BE2C (cell line): ENCODE measurements at regions not wholly inside any gene's neighbourhood (a gene's known extent, or its start where the extent isn't known, plus 50 kb on each side); places are given as distances from the start of the nearest gene placed in this dataset.

Experiments used
- DNase-seq: peaks from one replicate; pipeline ENCODE4 v3.0.0-alpha.2; 2020
- H3K27me3 ChIP-seq: fragments of 250-450 bp; sonication (Bioruptor Pico); 2 replicates; pipeline ENCODE4 v1.5.1; 2020; ENCODE audit warnings: mild to moderate bottlenecking
- H3K36me3 ChIP-seq: fragments of 250-450 bp; sonication (Bioruptor Pico); 2 replicates; pipeline ENCODE4 v1.5.1; 2020; ENCODE audit warnings: mild to moderate bottlenecking
- H3K4me1 ChIP-seq: fragments of 250-450 bp; sonication (Bioruptor Pico); 2 replicates; pipeline ENCODE4 v1.5.1; 2020
- H3K4me3 ChIP-seq: 2 replicates; pipeline ENCODE4 v1.5.1; 2011; ENCODE audit warnings: low read depth, low read length
- H3K9me3 ChIP-seq: fragments of 250-450 bp; sonication (Bioruptor Pico); 2 replicates; pipeline ENCODE4 v1.5.1; 2020
- TF ChIP-seq, protein P1 (sequence below): IDR thresholded peaks from 2 replicates; pipeline ENCODE4 v1.5.1; 2012; ENCODE audit warnings: mild to moderate bottlenecking, low read depth, low read length

DNA sequence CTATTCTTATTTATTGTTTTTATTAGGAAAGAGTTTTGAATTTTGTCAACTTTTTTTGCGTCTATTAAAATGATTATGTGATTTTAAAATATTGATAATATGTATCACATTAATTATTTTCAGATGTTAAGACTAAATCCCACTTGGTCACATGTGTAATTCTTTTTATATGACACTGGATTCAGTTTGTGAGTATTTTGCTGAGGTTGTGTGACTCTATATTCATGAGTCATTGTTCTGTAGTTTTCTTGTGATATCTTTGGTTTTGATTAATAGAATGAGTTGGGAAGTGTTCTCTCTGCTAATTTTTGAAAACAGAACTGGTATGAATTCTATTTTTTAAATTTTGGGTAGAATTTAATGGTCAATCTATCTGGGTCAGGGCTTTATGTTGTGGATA lies 317.9 kb downstream of the ETS1 start:
- no peaks in the 10 kb centered on the region for H3K4me1 ChIP-seq
- TF ChIP-seq, protein P1, sequence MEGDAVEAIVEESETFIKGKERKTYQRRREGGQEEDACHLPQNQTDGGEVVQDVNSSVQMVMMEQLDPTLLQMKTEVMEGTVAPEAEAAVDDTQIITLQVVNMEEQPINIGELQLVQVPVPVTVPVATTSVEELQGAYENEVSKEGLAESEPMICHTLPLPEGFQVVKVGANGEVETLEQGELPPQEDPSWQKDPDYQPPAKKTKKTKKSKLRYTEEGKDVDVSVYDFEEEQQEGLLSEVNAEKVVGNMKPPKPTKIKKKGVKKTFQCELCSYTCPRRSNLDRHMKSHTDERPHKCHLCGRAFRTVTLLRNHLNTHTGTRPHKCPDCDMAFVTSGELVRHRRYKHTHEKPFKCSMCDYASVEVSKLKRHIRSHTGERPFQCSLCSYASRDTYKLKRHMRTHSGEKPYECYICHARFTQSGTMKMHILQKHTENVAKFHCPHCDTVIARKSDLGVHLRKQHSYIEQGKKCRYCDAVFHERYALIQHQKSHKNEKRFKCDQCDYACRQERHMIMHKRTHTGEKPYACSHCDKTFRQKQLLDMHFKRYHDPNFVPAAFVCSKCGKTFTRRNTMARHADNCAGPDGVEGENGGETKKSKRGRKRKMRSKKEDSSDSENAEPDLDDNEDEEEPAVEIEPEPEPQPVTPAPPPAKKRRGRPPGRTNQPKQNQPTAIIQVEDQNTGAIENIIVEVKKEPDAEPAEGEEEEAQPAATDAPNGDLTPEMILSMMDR = no peak
- H3K9me3 ChIP-seq = no peaks in the 10 kb centered on the region
- H3K36me3 ChIP-seq = no peaks in the 10 kb centered on the region
- DNase-seq = no peak
- no peaks in the 10 kb centered on the region for H3K27me3 ChIP-seq
- H3K4me3 ChIP-seq = no peak overlapping the region

DNA sequence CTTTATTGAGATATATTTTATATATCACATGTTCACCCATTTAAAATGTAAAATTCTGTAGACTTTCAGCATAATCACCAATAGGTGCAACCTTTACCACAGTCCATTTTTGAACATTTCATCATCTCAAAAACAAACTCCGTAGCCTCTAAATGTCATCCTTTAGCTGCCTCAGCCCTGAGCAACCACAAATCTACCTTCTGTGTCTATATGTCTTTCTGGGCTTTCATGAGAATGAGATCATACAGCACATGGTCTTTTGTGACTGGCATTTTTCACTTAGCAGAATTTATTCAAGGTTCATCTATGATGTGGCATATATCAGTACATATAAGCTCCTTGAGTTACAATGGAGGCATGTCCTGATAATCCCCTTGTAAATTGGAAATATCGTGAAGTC lies 320.5 kb downstream of the ETS1 start:
- Histone ChIP-seq H3K36me3 (no peaks in the 10 kb centered on the region), H3K27me3 (no peaks in the 10 kb centered on the region), H3K4me1 (no peaks in the 10 kb centered on the region), H3K4me3 (no peak overlapping the region), H3K9me3 (no peaks in the 10 kb centered on the region)
- TF ChIP-seq, protein P1 = no peak
- DNase-seq = no peak

DNA sequence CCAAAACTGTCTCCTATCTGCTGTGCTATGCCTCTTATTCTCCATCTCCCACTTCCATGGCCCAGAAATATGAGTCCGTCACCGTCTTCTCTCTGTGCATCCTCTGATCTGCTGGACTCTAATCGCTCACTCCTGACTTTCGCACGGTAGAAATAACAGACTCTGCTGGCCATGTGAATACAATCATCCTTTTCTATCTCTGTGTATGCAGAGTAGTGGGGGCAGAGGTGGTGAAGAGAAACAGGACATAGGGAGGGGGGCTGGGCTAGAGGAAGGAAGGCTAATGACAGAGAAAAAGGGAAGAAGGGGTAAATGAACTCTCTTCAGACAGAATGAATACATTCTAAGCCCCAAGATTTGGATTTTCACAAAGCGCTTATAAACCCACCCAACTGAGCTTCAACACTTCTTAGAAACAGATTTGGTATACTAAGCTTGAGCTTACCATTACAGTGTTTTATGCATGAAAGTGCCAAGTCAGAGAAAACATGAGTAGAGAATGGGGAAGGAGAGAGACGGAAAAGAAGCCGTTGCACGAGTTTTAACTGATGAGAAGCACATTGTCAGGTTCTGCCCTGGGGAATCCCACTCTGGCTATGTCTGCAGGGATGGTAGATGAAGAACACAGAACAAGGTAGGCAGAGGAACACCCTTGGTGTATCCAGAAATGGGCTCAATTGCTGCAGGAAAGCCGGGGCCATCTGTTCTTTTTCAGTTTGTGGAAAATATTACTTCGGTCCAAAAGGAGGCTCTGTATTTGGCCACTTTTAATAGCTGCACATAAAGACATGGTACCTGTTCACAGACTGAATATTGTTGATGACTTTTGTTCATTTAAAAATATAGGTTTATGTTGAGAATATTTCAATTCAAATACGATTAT lies 324.7 kb downstream of the ETS1 start:
- TF ChIP-seq, protein P1 = no peak
- Histone ChIP-seq H3K9me3 (no peaks in the 10 kb centered on the region), H3K4me3 (no peak overlapping the region), H3K4me1 (no peaks in the 10 kb centered on the region), H3K27me3 (no peaks in the 10 kb centered on the region), H3K36me3 (no peaks in the 10 kb centered on the region)
- no peak for DNase-seq

DNA sequence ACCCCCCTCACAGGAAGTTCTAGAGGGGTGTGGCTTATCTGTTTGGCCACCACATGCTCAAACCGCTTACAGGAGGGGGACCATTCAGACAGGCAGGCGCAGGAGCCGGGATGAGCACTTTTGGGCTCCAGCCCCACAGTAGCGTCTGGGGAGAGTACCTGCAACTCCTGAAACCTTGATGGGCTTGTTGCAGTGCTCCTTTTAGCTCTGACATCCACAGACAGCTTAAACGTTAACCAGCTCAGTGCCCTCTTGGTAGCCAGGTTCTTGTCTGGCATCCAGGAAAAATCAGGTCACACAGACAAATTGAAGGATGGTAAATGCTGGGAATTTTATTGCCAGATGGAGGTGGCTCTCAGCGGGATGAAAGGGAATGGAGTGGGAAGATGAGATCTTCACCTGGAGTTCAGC lies 326.3 kb downstream of the ETS1 start:
- TF ChIP-seq, protein P1 = no peak
- H3K4me1 ChIP-seq = no peaks in the 10 kb centered on the region
- H3K9me3 ChIP-seq = no peaks in the 10 kb centered on the region
- H3K27me3 ChIP-seq = no peaks in the 10 kb centered on the region
- DNase-seq = no peak
- H3K36me3 ChIP-seq = no peaks in the 10 kb centered on the region
- no peak overlapping the region for H3K4me3 ChIP-seq

DNA sequence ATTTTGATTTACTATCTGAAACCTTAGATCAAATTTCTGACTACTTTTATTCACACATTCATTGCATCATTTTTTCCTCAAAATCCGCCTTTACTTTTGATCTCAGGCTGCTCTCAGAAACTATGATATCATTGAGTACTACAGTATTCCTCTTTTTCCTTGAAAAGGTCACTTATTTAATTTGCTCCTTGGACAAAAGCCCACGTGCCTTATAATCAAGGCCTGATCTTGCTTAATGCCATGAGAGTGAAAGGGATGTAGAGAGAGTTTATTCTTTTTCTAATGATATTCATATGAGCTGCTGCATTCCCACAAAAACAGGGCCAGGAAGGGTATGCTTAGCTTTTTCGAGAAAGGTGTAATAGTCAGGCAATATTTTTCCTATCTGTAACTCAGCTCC lies 327.0 kb downstream of the ETS1 start:
- DNase-seq = no peak
- Histone ChIP-seq H3K4me1 (no peaks in the 10 kb centered on the region), H3K27me3 (no peaks in the 10 kb centered on the region), H3K9me3 (no peaks in the 10 kb centered on the region), H3K4me3 (no peak overlapping the region), H3K36me3 (no peaks in the 10 kb centered on the region)
- TF ChIP-seq, protein P1 = no peak

DNA sequence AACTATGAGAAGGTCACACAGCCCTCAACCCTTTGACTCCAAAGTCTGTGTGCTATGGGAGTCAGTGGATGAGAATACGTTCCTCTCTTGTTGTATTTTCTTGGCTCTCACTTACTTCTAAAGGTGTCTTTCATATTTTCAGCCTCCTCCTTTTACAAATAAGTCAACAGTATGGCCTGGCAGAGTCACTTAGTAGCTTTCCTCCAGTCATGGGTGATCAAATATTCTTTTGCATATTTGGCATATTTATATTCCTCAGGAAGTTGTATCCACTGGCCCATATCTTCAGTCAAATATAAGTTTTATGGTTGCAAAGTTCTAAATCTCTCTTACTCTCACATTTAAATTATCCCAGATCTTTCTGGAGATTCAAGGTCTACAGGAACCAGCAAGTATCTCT lies 327.5 kb downstream of the ETS1 start:
- TF ChIP-seq, protein P1 = no peak
- Histone ChIP-seq H3K9me3 (no peaks in the 10 kb centered on the region), H3K4me3 (no peak overlapping the region), H3K36me3 (no peaks in the 10 kb centered on the region), H3K27me3 (no peaks in the 10 kb centered on the region), H3K4me1 (no peaks in the 10 kb centered on the region)
- DNase-seq = no peak
